Loucy (cell line): ENCODE measurements at regions not wholly inside any gene's neighbourhood (a gene's known extent, or its start where the extent isn't known, plus 50 kb on each side); places are given as distances from the start of the nearest gene placed in this dataset.

Experiments used
- H2AFZ ChIP-seq: fragments of 200-600 bp; sonication (generic); 2 replicates; pipeline ENCODE4 v1.6.0; 2016; ENCODE audit warnings: antibody characterized with exemption, mild to moderate bottlenecking, low read length, moderate library complexity
- H3F3A ChIP-seq: fragments of 200-600 bp; 2 replicates; pipeline ENCODE4 v1.6.0; 2016; ENCODE audit warnings: antibody characterized with exemption, low read depth, mild to moderate bottlenecking
- H3K27me3 ChIP-seq: fragments of 200-600 bp; sonication (generic); 2 replicates; pipeline ENCODE4 v1.6.1; 2014; ENCODE audit warnings: low read length, mild to moderate bottlenecking; ENCODE audit not compliant: insufficient read depth, poor library complexity, severe bottlenecking
- H3K36me3 ChIP-seq: fragments of 200-600 bp; sonication (generic); 2 replicates; pipeline ENCODE4 v1.6.1; 2016; ENCODE audit warnings: low read length; ENCODE audit not compliant: insufficient read depth
- H3K4me1 ChIP-seq: fragments of 200-600 bp; sonication (generic); 2 replicates; pipeline ENCODE4 v1.5.1; 2014; ENCODE audit warnings: low read length, mild to moderate bottlenecking; ENCODE audit not compliant: insufficient read depth, poor library complexity, severe bottlenecking
- H3K4me2 ChIP-seq: fragments of 200-600 bp; sonication (generic); 2 replicates; pipeline ENCODE4 v1.6.0; 2014; ENCODE audit warnings: antibody characterized with exemption, low read length, low read depth, mild to moderate bottlenecking; ENCODE audit not compliant: poor library complexity, severe bottlenecking
- H3K4me3 ChIP-seq: fragments of 200-600 bp; sonication (generic); 2 replicates; pipeline ENCODE4 v1.5.1; 2014; ENCODE audit warnings: low read length, mild to moderate bottlenecking, mixed read lengths; ENCODE audit not compliant: poor library complexity, severe bottlenecking
- H3K79me2 ChIP-seq: fragments of 200-600 bp; sonication (generic); 2 replicates; pipeline ENCODE4 v1.6.1; 2014; ENCODE audit warnings: low read length; ENCODE audit not compliant: insufficient read depth
- H3K9ac ChIP-seq: fragments of 200-600 bp; sonication (generic); 2 replicates; pipeline ENCODE4 v1.6.0; 2014; ENCODE audit warnings: mild to moderate bottlenecking, low read depth, low read length, moderate library complexity; ENCODE audit not compliant: poor library complexity, severe bottlenecking
- H3K9me2 ChIP-seq: fragments of 200-600 bp; sonication (generic); replicated peaks from 2 replicates; pipeline ENCODE4 v1.6.1; 2016; ENCODE audit warnings: low read depth, low read length, mixed read lengths
- H3K9me3 ChIP-seq: fragments of 200-600 bp; sonication (generic); 2 replicates; pipeline ENCODE4 v1.6.1; 2014; ENCODE audit warnings: mild to moderate bottlenecking, antibody characterized with exemption, low read length, low read depth; ENCODE audit not compliant: insufficient read depth
- H4K20me1 ChIP-seq: fragments of 200-600 bp; sonication (generic); 2 replicates; pipeline ENCODE4 v1.6.0; 2014; ENCODE audit warnings: antibody characterized with exemption, low read length, mild to moderate bottlenecking; ENCODE audit not compliant: insufficient read depth, poor library complexity, severe bottlenecking
- EZH2phosphoT487 ChIP-seq: fragments of 200-600 bp; IDR thresholded peaks from 2 replicates; pipeline ENCODE4 v1.6.1; 2018; ENCODE audit warnings: antibody characterized with exemption, mild to moderate bottlenecking, moderate library complexity, borderline replicate concordance
- TF ChIP-seq, protein P1 (sequence below): fragments of 200-600 bp; sonication (generic); conservative IDR thresholded peaks from 2 replicates; pipeline ENCODE4 v1.5.1; 2014; ENCODE audit warnings: mild to moderate bottlenecking, antibody characterized with exemption, low read length

DNA sequence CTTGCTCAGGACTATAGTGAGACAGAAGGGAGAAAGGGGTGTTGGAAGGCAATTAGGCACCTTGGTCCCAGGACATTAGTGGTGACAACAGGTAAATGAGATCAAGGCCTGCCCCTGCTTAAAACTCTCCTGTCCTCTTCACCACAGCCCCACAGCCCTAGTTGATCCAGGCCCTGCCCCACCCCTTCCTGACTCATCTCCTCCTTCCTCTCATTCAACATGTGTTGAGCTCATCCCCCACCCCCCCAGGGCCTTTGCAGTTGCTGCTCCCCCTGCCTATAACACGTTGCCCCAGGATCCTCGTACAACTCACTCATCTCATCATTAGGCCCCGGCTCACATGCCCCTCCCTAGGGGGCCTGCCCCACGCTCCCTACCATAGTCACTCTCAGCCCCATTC lies 66.8 kb downstream of the TSPAN17 start:
- no peak overlapping the region for H3K9ac ChIP-seq
- no peaks in the 10 kb centered on the region for H3F3A ChIP-seq
- H3K79me2 ChIP-seq = no peaks in the 10 kb centered on the region
- no peak overlapping the region for H3K4me3 ChIP-seq
- no peaks in the 10 kb centered on the region for H3K36me3 ChIP-seq
- H3K9me3 ChIP-seq = no peaks in the 10 kb centered on the region
- no peak overlapping the region for H2AFZ ChIP-seq
- H3K4me2 ChIP-seq = no peak overlapping the region
- TF ChIP-seq, protein P1, sequence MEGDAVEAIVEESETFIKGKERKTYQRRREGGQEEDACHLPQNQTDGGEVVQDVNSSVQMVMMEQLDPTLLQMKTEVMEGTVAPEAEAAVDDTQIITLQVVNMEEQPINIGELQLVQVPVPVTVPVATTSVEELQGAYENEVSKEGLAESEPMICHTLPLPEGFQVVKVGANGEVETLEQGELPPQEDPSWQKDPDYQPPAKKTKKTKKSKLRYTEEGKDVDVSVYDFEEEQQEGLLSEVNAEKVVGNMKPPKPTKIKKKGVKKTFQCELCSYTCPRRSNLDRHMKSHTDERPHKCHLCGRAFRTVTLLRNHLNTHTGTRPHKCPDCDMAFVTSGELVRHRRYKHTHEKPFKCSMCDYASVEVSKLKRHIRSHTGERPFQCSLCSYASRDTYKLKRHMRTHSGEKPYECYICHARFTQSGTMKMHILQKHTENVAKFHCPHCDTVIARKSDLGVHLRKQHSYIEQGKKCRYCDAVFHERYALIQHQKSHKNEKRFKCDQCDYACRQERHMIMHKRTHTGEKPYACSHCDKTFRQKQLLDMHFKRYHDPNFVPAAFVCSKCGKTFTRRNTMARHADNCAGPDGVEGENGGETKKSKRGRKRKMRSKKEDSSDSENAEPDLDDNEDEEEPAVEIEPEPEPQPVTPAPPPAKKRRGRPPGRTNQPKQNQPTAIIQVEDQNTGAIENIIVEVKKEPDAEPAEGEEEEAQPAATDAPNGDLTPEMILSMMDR = no peak
- no peak for TF ChIP-seq EZH2phosphoT487
- H3K9me2 ChIP-seq = no peaks in the 10 kb centered on the region
- no peaks in the 10 kb centered on the region for H3K4me1 ChIP-seq
- H3K27me3 ChIP-seq = no peaks in the 10 kb centered on the region
- no peaks in the 10 kb centered on the region for H4K20me1 ChIP-seq

DNA sequence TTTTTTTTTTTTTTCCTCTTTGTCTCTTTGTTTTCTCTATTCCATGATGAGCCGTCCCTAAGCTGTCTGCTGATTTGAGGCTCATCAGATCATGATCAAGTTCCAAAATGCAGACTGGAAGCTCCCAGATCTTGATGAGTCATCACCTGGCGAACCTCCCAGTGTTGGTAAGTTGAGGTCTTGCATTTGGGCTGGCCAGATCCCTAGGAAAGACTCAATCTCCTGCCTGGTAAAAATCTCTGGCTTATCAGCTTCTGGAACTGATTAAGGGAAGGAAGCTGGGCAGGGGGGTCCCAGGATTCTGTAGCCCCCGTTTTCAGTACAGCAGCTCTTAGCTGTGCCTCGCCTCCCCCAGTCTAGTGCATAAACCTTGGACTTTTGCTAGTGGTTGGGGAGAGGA lies 69.0 kb downstream of the TSPAN17 start:
- H3K4me1 ChIP-seq = no peaks in the 10 kb centered on the region
- H3K9ac ChIP-seq = no peak overlapping the region
- no peaks in the 10 kb centered on the region for H3K9me3 ChIP-seq
- no peaks in the 10 kb centered on the region for H3K9me2 ChIP-seq
- no peaks in the 10 kb centered on the region for H3K36me3 ChIP-seq
- H3F3A ChIP-seq = no peaks in the 10 kb centered on the region
- H3K27me3 ChIP-seq = no peaks in the 10 kb centered on the region
- H3K4me2 ChIP-seq = no peak overlapping the region
- H3K4me3 ChIP-seq = no peak overlapping the region
- no peaks in the 10 kb centered on the region for H3K79me2 ChIP-seq
- TF ChIP-seq EZH2phosphoT487 = no peak
- TF ChIP-seq, protein P1 = no peak
- no peaks in the 10 kb centered on the region for H4K20me1 ChIP-seq
- no peak overlapping the region for H2AFZ ChIP-seq

DNA sequence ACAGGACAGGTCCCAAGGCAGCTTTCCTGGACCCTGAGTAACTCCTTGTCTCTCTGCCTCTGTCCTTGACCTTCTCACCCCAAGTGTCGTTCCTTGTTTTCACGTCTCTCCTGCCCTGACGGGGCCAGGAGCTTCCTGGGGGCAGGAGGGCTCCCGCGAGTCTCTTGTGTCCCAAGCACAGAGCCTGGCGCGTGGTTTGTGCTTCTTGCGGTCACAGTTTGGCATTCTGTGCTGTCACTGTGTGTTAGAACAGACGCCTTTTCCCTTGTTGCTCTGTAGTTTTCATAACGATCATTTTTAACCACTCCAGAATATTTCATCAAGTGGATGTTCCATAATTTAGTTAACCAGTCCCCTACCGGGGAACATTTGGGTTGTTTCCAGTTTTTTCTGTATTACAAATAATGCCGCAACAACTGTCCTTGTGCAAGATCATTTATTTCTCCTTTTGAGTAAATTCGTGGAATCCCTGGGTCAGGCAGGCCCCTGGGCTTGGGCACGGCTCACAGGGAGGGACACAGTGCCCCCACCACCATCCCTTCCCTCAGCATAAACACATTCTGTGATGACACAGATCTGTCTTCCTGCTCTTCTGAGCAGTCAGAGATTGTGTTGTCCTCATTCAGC lies 71.9 kb downstream of the TSPAN17 start:
- Histone ChIP-seq H3K9me3 (no peaks in the 10 kb centered on the region), H3K4me1 (peaks cover 11% of the 10 kb centered on the region), H3K79me2 (no peaks in the 10 kb centered on the region), H4K20me1 (no peaks in the 10 kb centered on the region), H3K4me2 (no peak overlapping the region), H3K36me3 (no peaks in the 10 kb centered on the region), H3K9me2 (no peaks in the 10 kb centered on the region), H3F3A (no peaks in the 10 kb centered on the region), H3K4me3 (no peak overlapping the region), H3K27me3 (no peaks in the 10 kb centered on the region), H3K9ac (no peak overlapping the region), H2AFZ (no peak overlapping the region)
- no peak for TF ChIP-seq EZH2phosphoT487
- TF ChIP-seq, protein P1 = no peak
